Skeletal muscle tissue (tissue), 3 donors: ENCODE measurements at regions not wholly inside any gene's neighbourhood (a gene's known extent, or its start where the extent isn't known, plus 50 kb on each side); places are given as distances from the start of the nearest gene placed in this dataset.
"Not testable (repeated sequence)": the region's sequence is repeated elsewhere in the genome, so short reads cannot be mapped to it uniquely, and the experiment has no call there.

Experiments
- H3K27ac ChIP-seq: one replicate; pipeline ENCODE4 v1.7.0; 2013; ENCODE audit warnings: mild to moderate bottlenecking, low read depth, low read length, inconsistent platforms
- H3K27me3 ChIP-seq, 3 donors: one replicate each; pipeline ENCODE4 v1.7.0; 2013; ENCODE audit warnings: low read length in 3 of 3; ENCODE audit not compliant: control insufficient read depth in 3 of 3, insufficient read depth in 3 of 3
- H3K36me3 ChIP-seq, 3 donors: one replicate each; pipeline ENCODE4 v1.7.0; 2013; ENCODE audit warnings: low read length in 3 of 3; ENCODE audit not compliant: control insufficient read depth in 3 of 3, insufficient read depth in 3 of 3
- H3K4me1 ChIP-seq, 3 donors: one replicate each; pipeline ENCODE4 v1.7.0; 2013; ENCODE audit warnings: low read length in 3 of 3, mild to moderate bottlenecking in 3 of 3; ENCODE audit not compliant: control insufficient read depth in 3 of 3, insufficient read depth in 3 of 3
- H3K4me3 ChIP-seq, 3 donors: one replicate each; pipeline ENCODE4 v1.7.0; 2013; ENCODE audit warnings: low read length in 3 of 3
- H3K9ac ChIP-seq, 3 donors: one replicate each; pipeline ENCODE4 v1.7.0; 2013; ENCODE audit warnings: low read length in 3 of 3, mild to moderate bottlenecking in 3 of 3, moderate library complexity in 2 of 3, low read depth in 1 of 3
- H3K9me3 ChIP-seq, 3 donors: one replicate each; pipeline ENCODE4 v1.7.0; 2013; ENCODE audit warnings: low read length in 3 of 3; ENCODE audit not compliant: control insufficient read depth in 3 of 3
- donor health status: Osteomylitis.

DNA sequence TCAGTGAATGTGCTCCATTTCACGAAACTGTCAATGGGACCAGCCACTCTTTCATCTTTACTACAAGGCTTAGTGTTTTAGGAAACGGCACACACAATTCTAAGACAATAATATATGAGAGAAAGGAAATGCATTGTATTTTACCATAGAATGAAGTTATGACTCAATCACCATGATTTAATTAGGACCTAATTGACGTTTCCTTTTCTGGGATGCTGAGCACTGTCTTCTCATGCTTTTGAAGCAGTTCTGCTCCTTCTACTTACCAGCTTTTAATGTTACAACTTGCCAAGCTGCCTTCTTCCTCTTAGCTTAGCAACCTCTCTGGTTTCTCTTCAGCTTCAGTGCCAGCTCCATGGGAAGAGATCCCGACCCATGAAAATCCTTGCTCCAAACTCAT lies 94.3 kb upstream of the SERPINE2 start:
- no peak overlapping the region for H3K4me3 ChIP-seq
- no peak overlapping the region for H3K9ac ChIP-seq
- H3K27me3 ChIP-seq, result no peaks in the 10 kb centered on the region
- H3K4me1 ChIP-seq, result no peaks in the 10 kb centered on the region
- H3K9me3 ChIP-seq, result no peaks in the 10 kb centered on the region
- H3K27ac ChIP-seq, result no peak overlapping the region
- no peaks in the 10 kb centered on the region for H3K36me3 ChIP-seq

DNA sequence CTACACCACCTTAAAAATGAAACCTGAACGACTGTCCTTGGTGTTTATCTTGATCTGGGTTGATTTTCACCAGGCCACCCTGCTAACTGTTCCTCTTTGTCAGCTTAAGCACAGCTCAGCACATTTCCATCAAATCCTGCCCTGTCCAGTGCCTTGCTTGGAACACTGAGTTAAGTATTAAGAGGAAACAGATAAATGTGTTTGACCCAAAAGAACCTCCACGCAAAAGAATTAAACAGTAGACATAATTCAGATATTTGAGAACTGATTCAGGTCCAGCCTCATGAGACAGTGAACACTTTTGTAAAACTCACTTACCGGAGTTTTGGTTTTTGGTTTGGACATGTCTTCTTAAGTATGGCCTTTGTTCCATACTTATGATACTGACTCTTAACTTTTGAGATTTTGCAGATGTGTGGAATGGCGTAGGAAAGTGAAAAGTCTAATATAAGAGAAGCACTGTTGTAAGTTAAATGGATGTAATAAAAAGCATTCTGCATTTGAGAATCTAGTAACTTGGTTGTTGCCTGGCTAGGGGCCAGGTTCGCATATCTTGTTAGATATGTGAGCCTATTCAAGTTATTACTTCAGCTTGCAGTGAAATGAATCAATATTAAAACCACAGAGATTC lies 88.9 kb upstream of the SERPINE2 start:
- no peaks in the 10 kb centered on the region for H3K36me3 ChIP-seq
- no peak overlapping the region for H3K27ac ChIP-seq
- H3K27me3 ChIP-seq, result no peaks in the 10 kb centered on the region
- peaks cover 0 to 6% (median 4%) of the 10 kb centered on the region in 3 donors for H3K9me3 ChIP-seq
- no peak overlapping the region for H3K4me3 ChIP-seq
- no peak overlapping the region for H3K9ac ChIP-seq
- peaks cover 0 to 3% (median 0%) of the 10 kb centered on the region in 3 donors for H3K4me1 ChIP-seq

DNA sequence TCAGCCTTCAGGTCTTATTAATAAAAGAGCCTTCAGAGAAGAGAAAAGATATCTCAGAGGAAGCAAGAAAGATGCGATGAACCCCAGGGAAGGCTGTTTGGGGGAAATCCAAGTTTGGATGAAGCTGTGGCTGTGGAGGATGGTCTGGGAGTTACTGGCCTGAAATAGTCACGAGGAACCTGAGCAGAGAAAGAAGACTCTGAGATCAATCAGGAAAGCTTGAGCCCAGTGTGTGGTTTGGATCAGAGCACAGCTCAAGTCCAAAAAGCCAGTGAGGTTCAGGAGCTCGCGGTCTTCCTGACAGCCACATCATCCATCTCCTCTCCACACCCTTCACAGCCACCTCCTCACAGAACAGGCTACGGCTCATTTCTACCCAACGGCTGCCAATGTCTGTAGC lies 87.4 kb upstream of the SERPINE2 start:
- no peak overlapping the region for H3K4me3 ChIP-seq
- peaks cover 0 to 6% (median 4%) of the 10 kb centered on the region in 3 donors for H3K9me3 ChIP-seq
- peaks cover 0 to 3% (median 0%) of the 10 kb centered on the region in 3 donors for H3K4me1 ChIP-seq
- H3K27ac ChIP-seq, result peak overlapping the region; percentile 38
- no peak overlapping the region for H3K9ac ChIP-seq
- H3K27me3 ChIP-seq, result no peaks in the 10 kb centered on the region
- H3K36me3 ChIP-seq, result no peaks in the 10 kb centered on the region

DNA sequence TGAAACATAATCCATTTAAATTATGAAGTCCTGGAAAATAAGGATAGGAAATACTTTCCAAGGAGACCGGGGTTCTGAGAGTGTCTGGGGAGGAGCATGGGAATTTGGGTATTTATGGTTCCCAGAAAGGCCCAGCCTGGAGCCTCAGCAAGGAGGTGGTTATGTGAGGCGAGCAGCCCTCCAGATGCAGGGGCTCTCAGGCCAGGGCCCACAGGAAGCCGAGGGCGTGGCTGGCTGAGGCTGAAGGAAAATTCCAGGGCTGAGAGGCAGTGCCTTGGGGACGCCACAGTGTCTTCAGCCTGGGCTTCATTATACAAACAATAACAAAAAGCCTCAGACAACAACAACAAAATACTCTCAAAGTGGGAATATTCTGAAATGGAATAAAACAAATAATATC lies 86.9 kb upstream of the SERPINE2 start:
- Histone ChIP-seq H3K4me3 (no peak overlapping the region), H3K27ac (peak overlapping the region; percentile 38), H3K9me3 (peaks cover 0 to 6% (median 4%) of the 10 kb centered on the region in 3 donors), H3K9ac (no peak overlapping the region), H3K36me3 (no peaks in the 10 kb centered on the region), H3K4me1 (peaks cover 0 to 3% (median 0%) of the 10 kb centered on the region in 3 donors), H3K27me3 (no peaks in the 10 kb centered on the region)

DNA sequence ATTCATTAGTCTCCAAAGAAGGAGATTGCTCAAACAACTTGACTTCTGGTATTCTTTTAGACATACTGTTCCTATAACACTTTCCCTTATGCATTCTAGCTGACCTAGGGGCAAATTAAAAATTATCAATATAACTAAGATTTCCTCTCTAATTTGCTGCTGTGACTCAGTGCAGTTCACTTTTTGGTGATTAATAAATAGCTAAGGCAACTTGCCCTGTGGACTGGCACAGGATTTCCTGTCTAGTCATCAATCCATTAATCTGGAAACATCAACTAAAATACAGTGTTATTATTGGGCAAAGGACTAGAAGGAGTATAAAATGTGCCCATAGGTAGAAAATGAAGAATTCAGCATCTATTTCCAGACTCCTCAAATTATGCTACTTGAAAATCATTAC lies 83.5 kb upstream of the SERPINE2 start:
- no peak overlapping the region for H3K4me3 ChIP-seq
- H3K4me1 ChIP-seq, result peaks cover 0 to 3% (median 0%) of the 10 kb centered on the region in 3 donors
- H3K9ac ChIP-seq, result no peak overlapping the region
- H3K9me3 ChIP-seq, result peaks cover 2 to 6% (median 4%) of the 10 kb centered on the region in 3 donors
- no peaks in the 10 kb centered on the region for H3K27me3 ChIP-seq
- H3K36me3 ChIP-seq, result no peaks in the 10 kb centered on the region
- no peak overlapping the region for H3K27ac ChIP-seq

DNA sequence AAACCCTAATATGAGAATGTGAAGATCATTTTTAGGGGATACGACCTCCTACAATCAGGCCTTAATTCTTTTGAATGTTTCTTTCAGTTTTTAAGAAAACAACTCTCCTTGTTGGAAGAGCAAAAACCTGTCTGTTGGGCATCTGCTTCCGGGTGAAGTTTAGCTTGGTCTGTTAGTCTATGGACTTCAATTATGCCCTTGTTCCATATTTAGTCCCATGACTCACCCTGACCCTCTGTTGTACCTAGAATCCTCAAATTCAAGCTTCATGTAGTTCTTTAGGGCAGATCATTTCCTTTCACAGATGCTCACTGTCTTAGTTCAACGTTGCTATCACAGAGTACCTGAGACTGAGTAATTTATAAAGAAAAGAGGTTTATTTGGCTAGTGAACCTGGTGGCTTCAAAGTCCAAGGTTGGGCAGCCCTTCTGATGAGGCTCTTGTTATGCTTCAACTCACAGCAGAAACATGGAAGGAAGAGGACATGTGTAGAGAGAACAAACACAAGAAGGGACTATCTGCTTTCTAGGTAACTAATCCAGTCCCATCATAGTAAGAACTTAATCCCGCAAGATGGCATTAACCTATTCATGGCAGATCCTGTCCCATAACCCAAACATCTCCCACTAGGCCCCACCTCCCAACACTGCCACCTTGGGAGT lies 82.5 kb upstream of the SERPINE2 start:
- Histone ChIP-seq H3K9ac (no peak overlapping the region), H3K27ac (no peak overlapping the region), H3K36me3 (no peaks in the 10 kb centered on the region), H3K4me1 (peaks cover 0 to 2% (median 0%) of the 10 kb centered on the region in 3 donors), H3K27me3 (no peaks in the 10 kb centered on the region), H3K9me3 (peaks cover 2 to 6% (median 4%) of the 10 kb centered on the region in 3 donors), H3K4me3 (no peak overlapping the region)

DNA sequence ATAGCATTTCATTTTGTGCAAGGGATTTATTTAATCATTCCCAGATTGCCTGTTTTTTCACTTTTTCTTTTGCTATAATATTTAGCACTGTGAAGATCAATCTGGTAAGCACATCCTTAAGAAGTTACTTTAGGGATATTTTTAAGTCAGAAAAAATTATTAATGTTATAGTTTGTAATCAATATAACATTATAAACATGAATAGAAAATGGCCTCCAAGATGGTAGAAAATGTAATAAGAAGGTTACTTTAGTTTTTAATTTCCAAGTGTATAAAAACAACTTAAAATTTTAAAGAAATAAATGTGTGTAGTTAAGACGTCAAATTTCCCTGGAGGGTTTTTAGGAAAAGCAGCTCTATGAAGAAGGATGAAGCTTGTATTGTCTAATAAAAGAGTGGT lies 81.9 kb upstream of the SERPINE2 start:
- H3K27ac ChIP-seq, result no peak overlapping the region
- H3K4me3 ChIP-seq, result no peak overlapping the region
- peaks cover 2 to 6% (median 4%) of the 10 kb centered on the region in 3 donors for H3K9me3 ChIP-seq

DNA sequence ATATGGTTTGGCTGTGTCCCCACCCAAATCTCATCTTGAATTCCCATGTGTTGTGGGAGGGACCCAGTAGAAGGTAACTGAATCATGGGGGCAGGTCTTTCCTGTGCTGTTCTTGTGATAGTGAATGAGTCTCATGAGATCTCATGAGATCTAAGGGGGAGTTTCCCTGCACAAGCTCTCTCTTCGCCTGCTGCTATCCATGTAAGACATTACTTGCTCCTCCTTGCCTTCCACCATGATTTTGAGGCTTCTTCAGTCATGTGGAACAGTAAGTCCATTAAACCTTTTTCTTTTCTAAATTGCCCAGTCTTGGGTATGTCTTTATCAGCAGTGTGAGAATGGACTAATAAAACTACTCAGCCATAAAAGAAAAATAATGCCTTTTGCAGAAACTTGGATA lies 80.8 kb upstream of the SERPINE2 start:
- not testable (repeated sequence) for H3K9me3 ChIP-seq, H3K36me3 ChIP-seq, H3K4me1 ChIP-seq

More for the DNA sequence above, 81.9 kb upstream of the SERPINE2 start:
- Histone ChIP-seq H3K9ac (no peak overlapping the region), H3K27me3 (no peaks in the 10 kb centered on the region), H3K36me3 (no peaks in the 10 kb centered on the region), H3K4me1 (no peaks in the 10 kb centered on the region)

DNA sequence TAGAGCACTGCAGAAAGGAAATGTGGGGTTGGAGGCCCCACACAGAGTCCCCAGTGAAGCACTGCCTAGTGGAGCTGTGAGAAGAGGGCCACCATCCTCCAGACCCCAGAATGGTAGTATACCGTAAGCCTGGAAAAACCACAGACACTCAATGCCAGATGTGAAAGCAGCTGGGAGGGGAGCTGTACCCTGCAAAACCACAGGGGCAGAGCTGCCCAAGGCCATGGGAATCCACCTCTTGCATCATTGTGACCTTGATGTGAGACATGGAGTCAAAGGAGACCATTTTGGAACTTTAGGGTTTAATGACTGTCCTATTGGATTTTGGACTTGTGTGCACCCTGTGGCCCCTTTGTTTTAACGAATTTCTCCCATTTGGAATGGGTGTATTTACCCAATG lies 75.3 kb upstream of the SERPINE2 start:
- H3K9me3 ChIP-seq, result no peaks in the 10 kb centered on the region
- no peaks in the 10 kb centered on the region for H3K27me3 ChIP-seq
- no peak overlapping the region for H3K9ac ChIP-seq
- H3K27ac ChIP-seq, result no peak overlapping the region
- H3K36me3 ChIP-seq, result no peaks in the 10 kb centered on the region
- no peaks in the 10 kb centered on the region for H3K4me1 ChIP-seq
- no peak overlapping the region for H3K4me3 ChIP-seq

More for the DNA sequence above, 80.8 kb upstream of the SERPINE2 start:
- H3K27ac ChIP-seq, H3K27me3 ChIP-seq, H3K4me3 ChIP-seq, H3K9ac ChIP-seq: not testable (repeated sequence)

DNA sequence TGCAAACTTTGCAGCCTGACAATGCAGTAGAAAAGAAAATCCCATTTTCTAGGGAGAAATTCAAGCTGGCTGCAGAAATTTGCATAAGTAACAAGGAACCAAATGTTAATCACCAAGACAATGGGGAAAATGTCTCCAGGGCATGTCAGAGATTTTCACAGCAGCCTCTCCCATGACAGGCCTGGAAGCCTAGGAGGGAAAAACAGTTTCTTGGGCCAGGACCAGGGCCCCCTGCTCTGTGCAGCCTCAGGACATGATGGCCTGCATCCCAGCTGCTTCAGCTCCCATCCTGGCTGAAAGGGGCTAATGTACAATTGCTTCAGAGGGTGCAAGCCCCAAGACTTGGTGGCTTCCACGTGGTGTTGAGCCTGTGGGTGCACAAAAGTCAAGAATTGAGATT lies 74.8 kb upstream of the SERPINE2 start:
- H3K27ac ChIP-seq, H3K9me3 ChIP-seq, H3K4me1 ChIP-seq, H3K9ac ChIP-seq, H3K27me3 ChIP-seq, H3K4me3 ChIP-seq, H3K36me3 ChIP-seq: not testable (repeated sequence)
